Pancreas (tissue), 10 donors: ENCODE measurements at regions not wholly inside any gene's neighbourhood (a gene's known extent, or its start where the extent isn't known, plus 50 kb on each side); places are given as distances from the start of the nearest gene placed in this dataset.

Source experiments
- ATAC-seq, 4 donors: fragments of 200-7000 bp; cut with Tn5 transposase; one replicate each; pipeline versions ENCODE4 v1.8.0 to v1.9.1; 2020; ENCODE audit warnings: mild to moderate bottlenecking in 4 of 4, moderate library complexity in 4 of 4
- DNase-seq, 6 donors: peaks; one replicate each; pipeline ENCODE4 v3.0.0-alpha.2; 2020
- FAIRE-seq: peaks from 2 replicates; lab custom pipeline; 2012; peaks lifted over from hg19 to GRCh38; lab: Jason Lieb, UNC
- H3K27ac ChIP-seq, 4 donors: fragments of 200-600 bp; sonication (generic); 1 replicate in 3 of 4; 2 replicates in 1 of 4; pipeline versions ENCODE4 v1.5.0 to v1.8.0; 2020
- H3K27me3 ChIP-seq, 4 donors: fragments of 200-600 bp; one replicate each; pipeline ENCODE4 v1.8.0; 2021
- H3K36me3 ChIP-seq, 3 donors: fragments of 200-600 bp; sonication (generic) in 1 of 3; one replicate each; pipeline versions ENCODE4 v1.5.0 to v1.8.0; 2020 to 2021
- H3K4me1 ChIP-seq, 3 donors: fragments of 200-600 bp; one replicate each; pipeline ENCODE4 v1.8.0; 2021
- H3K4me3 ChIP-seq, 4 donors: fragments of 200-600 bp; sonication (generic) in 2 of 4; one replicate each; pipeline versions ENCODE4 v1.5.0 to v1.8.0; 2020 to 2021
- H3K9me3 ChIP-seq, 4 donors: fragments of 200-600 bp; one replicate each; pipeline ENCODE4 v1.8.0; 2021
- CTCF ChIP-seq, 4 donors: fragments of 200-600 bp; sonication (generic) in 3 of 4; IDR thresholded peaks; one replicate each; pipeline versions ENCODE4 v1.5.0 to v1.8.0; 2021; ENCODE audit warnings: antibody characterized with exemption in 4 of 4
- WGBS, 2 donors: extraction: QIAGEN DNeasy Blood & Tissue Kit; methylation state at CpG; one replicate each; pipeline ENCODE4 v1.1.7; 2013; 5-methylcytosine and 5-hydroxymethylcytosine counted together
- intact Hi-C, 3 donors: fragments of 100-400 bp; cut with DNase I; formaldehyde crosslinking; loops; one replicate each; pipeline versions ENCODE4 v1.11.1 to v1.14.2; 2022
- donor health status: healthy with polysubstance abuse.
- donor health status: DM: no; HTN: no; CAD: no; lungs with moderate emphysema.
- donor health status: DM: no; HTN: no; CAD: no.
- donor health status: control.
- donor health status: control.
- donor health status: Bipolar disorder and iron deficiency.
- donor health status: DM: yes; HTN: yes; CAD: no.
- donor health status: DM: no; HTN: no; CAD: no.
- donor health status: DM: no; HTN: no; CAD: no.
- donor health status: DM: yes; HTN: yes; CAD: no.

GRCh38 chr2:18503376-18504228, 56.9 kb downstream of the RDH14 start:
- no peak for FAIRE-seq
- 58 to 62% methylated on average over 8 of the region's 8 CpGs for WGBS, 2 donors

GRCh38 chr2:18502142-18502541, 58.3 kb downstream of the RDH14 start:
- Histone ChIP-seq H3K27me3 (no peaks in the 10 kb centered on the region), H3K27ac (no peak overlapping the region), H3K36me3 (no peaks in the 10 kb centered on the region), H3K9me3 (no peaks in the 10 kb centered on the region), H3K4me1 (no peaks in the 10 kb centered on the region), H3K4me3 (no peak overlapping the region)
- DNase-seq: no peak
- FAIRE-seq: no peak
- intact Hi-C loops: no loop called here
- 42 to 44% methylated on average over 2 of the region's 2 CpGs for WGBS, 2 donors
- no peak for ATAC-seq
- TF ChIP-seq CTCF (IDR thresholded peaks at IDR 0.05): no peak

More at GRCh38 chr2:18503376-18504228, 56.9 kb downstream of the RDH14 start:
- Histone ChIP-seq H3K27ac (no peak overlapping the region), H3K9me3 (no peaks in the 10 kb centered on the region), H3K4me3 (no peak overlapping the region), H3K36me3 (no peaks in the 10 kb centered on the region), H3K27me3 (no peaks in the 10 kb centered on the region), H3K4me1 (no peaks in the 10 kb centered on the region)
- intact Hi-C loops: no loop called here
- DNase-seq (no peak), ATAC-seq (no peak)
- TF ChIP-seq CTCF (IDR thresholded peaks at IDR 0.05): no peak

GRCh38 chr2:18501729-18502128, 58.7 kb downstream of the RDH14 start:
- no peak overlapping the region for H3K4me3 ChIP-seq
- WGBS, 2 donors: 69 to 74% methylated on average over 1 of the region's 1 CpG
- no peak for TF ChIP-seq CTCF (IDR thresholded peaks at IDR 0.05)
- FAIRE-seq (no peak), ATAC-seq (no peak), DNase-seq (no peak)
- no peaks in the 10 kb centered on the region for H3K27me3 ChIP-seq
- intact Hi-C loops: no loop called here
- H3K36me3 ChIP-seq: no peaks in the 10 kb centered on the region
- no peaks in the 10 kb centered on the region for H3K4me1 ChIP-seq
- H3K27ac ChIP-seq: no peak overlapping the region
- H3K9me3 ChIP-seq: no peaks in the 10 kb centered on the region

GRCh38 chr2:18501156-18501555, 59.3 kb downstream of the RDH14 start:
- H3K27ac ChIP-seq: no peak overlapping the region
- H3K36me3 ChIP-seq: no peaks in the 10 kb centered on the region
- DNase-seq (no peak), ATAC-seq (no peak), FAIRE-seq (no peak)
- H3K9me3 ChIP-seq: no peaks in the 10 kb centered on the region
- H3K27me3 ChIP-seq: no peaks in the 10 kb centered on the region
- intact Hi-C loops: no loop called here
- no peak for TF ChIP-seq CTCF (IDR thresholded peaks at IDR 0.05)
- H3K4me3 ChIP-seq: no peak overlapping the region
- WGBS, 2 donors: 75 to 80% methylated on average over 2 of the region's 2 CpGs
- no peaks in the 10 kb centered on the region for H3K4me1 ChIP-seq

GRCh38 chr2:18500333-18500732, 60.1 kb downstream of the RDH14 start:
- 38 to 46% methylated on average over 4 of the region's 4 CpGs for WGBS, 2 donors

More at GRCh38 chr2:18500333-18500732, 60.1 kb downstream of the RDH14 start:
- no peak for FAIRE-seq
- intact Hi-C loops: no loop called here
- H3K27me3 ChIP-seq: no peaks in the 10 kb centered on the region
- H3K4me3 ChIP-seq: no peak overlapping the region
- H3K4me1 ChIP-seq: no peaks in the 10 kb centered on the region
- ATAC-seq: no peak
- no peak for DNase-seq
- no peak for TF ChIP-seq CTCF (IDR thresholded peaks at IDR 0.05)
- no peaks in the 10 kb centered on the region for H3K9me3 ChIP-seq
- no peak overlapping the region for H3K27ac ChIP-seq
- no peaks in the 10 kb centered on the region for H3K36me3 ChIP-seq
